ENCODE measurements at regions not wholly inside any gene's neighbourhood (a gene's known extent, or its start where the extent isn't known, plus 50 kb on each side); places are given as distances from the start of the nearest gene placed in this dataset.

DNA sequence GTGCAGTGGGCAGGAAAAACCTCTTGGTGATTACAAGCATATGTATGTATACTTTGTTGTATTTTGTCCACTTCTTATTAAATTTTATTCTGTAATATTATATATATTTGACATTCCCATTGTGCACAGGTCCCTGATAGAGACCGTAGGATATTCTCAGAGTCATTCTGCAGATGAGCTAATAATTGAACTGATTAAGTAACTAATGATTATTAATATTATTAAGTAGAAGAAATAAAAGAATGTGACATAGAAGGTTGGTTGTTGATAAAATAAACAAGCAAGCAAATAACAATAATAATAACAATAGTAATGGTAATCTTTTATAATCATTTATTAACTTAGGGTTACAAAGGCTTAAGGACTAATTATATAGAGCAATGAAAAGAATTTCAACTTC, 780.6 kb upstream of the ZWINT start:
- Histone ChIP-seq H3K4me1 (ENCODE audit: insufficient read depth) (no peaks in the 10 kb centered on the region), H2AFZ (no peak overlapping the region), H3K9ac (no peak overlapping the region), H3F3A (ENCODE audit: insufficient read depth) (no peaks in the 10 kb centered on the region), H3K27ac (no peak overlapping the region), H3K9me3 (ENCODE audit: low read depth) (no peaks in the 10 kb centered on the region), H4K20me1 (ENCODE audit: insufficient read depth) (no peaks in the 10 kb centered on the region), H3K36me3 (ENCODE audit: low read depth) (no peaks in the 10 kb centered on the region), H3K4me2 (ENCODE audit: unreplicated experiment) (no peak overlapping the region), H3K27me3 (replicated peaks; ENCODE audit: insufficient read depth) (no peaks in the 10 kb centered on the region), H3K79me2 (ENCODE audit: insufficient read depth) (no peaks in the 10 kb centered on the region), H3K9me2 (ENCODE audit: insufficient read depth) (no peaks in the 10 kb centered on the region), H3K4me3 (no peak overlapping the region)
- TF ChIP-seq EZH2phosphoT487 (IDR thresholded peaks at IDR 0.05; ENCODE audit: insufficient read depth, low read depth) (no peak), EZH2 (IDR thresholded peaks at IDR 0.05; ENCODE audit: insufficient read depth, poor library complexity, severe bottlenecking) (no peak)
- DNase-seq: no peak
- WGBS, 2 experiments (ENCODE audit: low coverage in 1 of 2, low lambda C conversion rate in 2 of 2, missing lambda C conversion rate in 2 of 2): 33 to 49% methylated on average over 1 of the region's 1 CpG
- in situ Hi-C loops (cut with MboI): no loop called here

DNA sequence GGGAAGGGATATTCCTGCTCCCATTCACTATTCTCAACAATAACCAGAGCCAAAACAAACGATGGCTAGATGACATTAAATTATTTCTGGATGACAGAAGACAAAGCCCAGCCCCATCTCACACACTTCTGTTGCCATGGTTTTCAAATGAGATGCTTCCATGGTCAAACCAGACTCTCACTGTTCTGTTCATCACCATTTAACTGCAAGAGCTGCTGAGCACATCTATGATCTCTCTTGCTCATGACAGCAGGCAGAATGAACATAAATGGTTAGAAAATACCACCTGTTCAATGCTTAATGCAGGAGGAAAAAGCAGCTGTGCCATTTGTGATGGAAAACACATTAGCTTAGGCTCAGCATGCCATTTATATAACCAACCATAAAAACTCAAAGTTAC, 758.6 kb upstream of the ZWINT start:
- no peaks in the 10 kb centered on the region for H4K20me1 ChIP-seq (ENCODE audit: insufficient read depth)
- H3K36me3 ChIP-seq (ENCODE audit: low read depth): no peaks in the 10 kb centered on the region
- in situ Hi-C loops (cut with MboI): no loop called here
- TF ChIP-seq EZH2phosphoT487 (IDR thresholded peaks at IDR 0.05; ENCODE audit: insufficient read depth, low read depth) (no peak), EZH2 (IDR thresholded peaks at IDR 0.05; ENCODE audit: insufficient read depth, poor library complexity, severe bottlenecking) (no peak)
- H3K79me2 ChIP-seq (ENCODE audit: insufficient read depth): no peaks in the 10 kb centered on the region
- no peak overlapping the region for H3K9ac ChIP-seq
- H3K27ac ChIP-seq: no peak overlapping the region
- H3K4me2 ChIP-seq (ENCODE audit: unreplicated experiment): no peak overlapping the region
- H3F3A ChIP-seq (ENCODE audit: insufficient read depth): no peaks in the 10 kb centered on the region
- H3K9me2 ChIP-seq (ENCODE audit: insufficient read depth): no peaks in the 10 kb centered on the region
- no peaks in the 10 kb centered on the region for H3K4me1 ChIP-seq (ENCODE audit: insufficient read depth)
- 0% methylated on average over 1 of the region's 1 CpG for WGBS, 2 experiments (ENCODE audit: low coverage in 1 of 2, low lambda C conversion rate in 2 of 2, missing lambda C conversion rate in 2 of 2)
- no peak overlapping the region for H2AFZ ChIP-seq
- no peak for DNase-seq
- H3K9me3 ChIP-seq (ENCODE audit: low read depth): no peaks in the 10 kb centered on the region
- no peak overlapping the region for H3K4me3 ChIP-seq
- H3K27me3 ChIP-seq (replicated peaks; ENCODE audit: insufficient read depth): no peaks in the 10 kb centered on the region

DNA sequence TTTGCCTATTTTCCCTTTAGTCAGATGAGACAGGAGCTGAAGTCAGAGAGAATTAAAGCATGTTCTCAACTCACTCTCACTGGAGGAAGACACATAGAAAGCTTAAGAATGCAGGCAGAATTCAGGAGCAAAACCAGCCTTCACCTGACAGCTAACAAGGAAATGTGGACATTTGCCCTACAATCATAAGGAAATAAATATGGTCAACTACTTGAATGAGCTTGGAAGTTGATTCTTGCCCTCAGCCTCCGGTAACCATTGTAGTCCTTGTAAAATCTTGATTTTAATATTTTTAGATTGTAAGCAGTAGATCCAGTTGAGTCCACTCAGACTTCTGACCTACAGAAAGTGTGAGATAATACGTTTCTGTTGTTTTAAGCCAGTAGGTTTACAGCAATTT, 752.5 kb upstream of the ZWINT start:
- DNase-seq: no peak
- no peaks in the 10 kb centered on the region for H3K27me3 ChIP-seq (replicated peaks; ENCODE audit: insufficient read depth)
- WGBS, 2 experiments (ENCODE audit: low coverage in 1 of 2, low lambda C conversion rate in 2 of 2, missing lambda C conversion rate in 2 of 2): 17 to 18% methylated on average over 2 of the region's 2 CpGs
- no peak overlapping the region for H2AFZ ChIP-seq
- no peaks in the 10 kb centered on the region for H3K4me1 ChIP-seq (ENCODE audit: insufficient read depth)
- H3F3A ChIP-seq (ENCODE audit: insufficient read depth): no peaks in the 10 kb centered on the region
- H4K20me1 ChIP-seq (ENCODE audit: insufficient read depth): no peaks in the 10 kb centered on the region
- no peaks in the 10 kb centered on the region for H3K9me2 ChIP-seq (ENCODE audit: insufficient read depth)
- TF ChIP-seq EZH2phosphoT487 (IDR thresholded peaks at IDR 0.05; ENCODE audit: insufficient read depth, low read depth) (no peak), EZH2 (IDR thresholded peaks at IDR 0.05; ENCODE audit: insufficient read depth, poor library complexity, severe bottlenecking) (no peak)
- in situ Hi-C loops (cut with MboI): no loop called here
- no peak overlapping the region for H3K4me3 ChIP-seq
- peaks cover 3% of the 10 kb centered on the region for H3K9me3 ChIP-seq (ENCODE audit: low read depth)
- H3K9ac ChIP-seq: no peak overlapping the region
- no peaks in the 10 kb centered on the region for H3K79me2 ChIP-seq (ENCODE audit: insufficient read depth)
- H3K27ac ChIP-seq: no peak overlapping the region
- no peak overlapping the region for H3K4me2 ChIP-seq (ENCODE audit: unreplicated experiment)
- no peaks in the 10 kb centered on the region for H3K36me3 ChIP-seq (ENCODE audit: low read depth)

DNA sequence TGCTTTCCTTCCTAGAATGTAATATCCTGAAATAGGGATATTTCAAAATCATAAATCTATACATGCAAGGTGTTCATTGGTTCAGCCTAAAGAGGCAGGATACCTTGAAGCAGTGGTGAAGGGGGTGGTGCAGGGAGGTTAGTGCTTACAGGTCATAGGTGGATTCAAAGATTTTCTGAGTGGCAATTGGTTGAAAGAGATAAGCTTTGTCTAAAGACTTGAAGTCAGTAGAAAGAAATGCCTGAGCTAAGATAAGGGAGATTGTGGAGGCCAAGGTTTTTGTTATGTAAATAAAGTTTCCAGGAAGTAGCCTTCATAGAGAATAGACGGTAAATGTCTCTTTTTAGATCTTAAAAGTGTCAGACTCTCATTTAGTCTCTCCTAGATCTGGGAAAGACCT, 741.2 kb upstream of the ZWINT start:
- no peak for DNase-seq
- Histone ChIP-seq H3K4me2 (ENCODE audit: unreplicated experiment) (no peak overlapping the region), H3K27ac (no peak overlapping the region), H4K20me1 (ENCODE audit: insufficient read depth) (no peaks in the 10 kb centered on the region), H3F3A (ENCODE audit: insufficient read depth) (no peaks in the 10 kb centered on the region), H3K9me2 (ENCODE audit: insufficient read depth) (no peaks in the 10 kb centered on the region), H2AFZ (no peak overlapping the region), H3K36me3 (ENCODE audit: low read depth) (no peaks in the 10 kb centered on the region), H3K79me2 (ENCODE audit: insufficient read depth) (no peaks in the 10 kb centered on the region), H3K27me3 (replicated peaks; ENCODE audit: insufficient read depth) (no peaks in the 10 kb centered on the region), H3K9ac (no peak overlapping the region), H3K4me3 (no peak overlapping the region), H3K9me3 (ENCODE audit: low read depth) (no peaks in the 10 kb centered on the region), H3K4me1 (ENCODE audit: insufficient read depth) (no peaks in the 10 kb centered on the region)
- in situ Hi-C loops (cut with MboI): no loop called here
- 0 to 3% methylated on average over 1 of the region's 1 CpG for WGBS, 2 experiments (ENCODE audit: low coverage in 1 of 2, low lambda C conversion rate in 2 of 2, missing lambda C conversion rate in 2 of 2)
- TF ChIP-seq EZH2phosphoT487 (IDR thresholded peaks at IDR 0.05; ENCODE audit: insufficient read depth, low read depth): no peak
- TF ChIP-seq EZH2 (IDR thresholded peaks at IDR 0.05; ENCODE audit: insufficient read depth, poor library complexity, severe bottlenecking): no peak

DNA sequence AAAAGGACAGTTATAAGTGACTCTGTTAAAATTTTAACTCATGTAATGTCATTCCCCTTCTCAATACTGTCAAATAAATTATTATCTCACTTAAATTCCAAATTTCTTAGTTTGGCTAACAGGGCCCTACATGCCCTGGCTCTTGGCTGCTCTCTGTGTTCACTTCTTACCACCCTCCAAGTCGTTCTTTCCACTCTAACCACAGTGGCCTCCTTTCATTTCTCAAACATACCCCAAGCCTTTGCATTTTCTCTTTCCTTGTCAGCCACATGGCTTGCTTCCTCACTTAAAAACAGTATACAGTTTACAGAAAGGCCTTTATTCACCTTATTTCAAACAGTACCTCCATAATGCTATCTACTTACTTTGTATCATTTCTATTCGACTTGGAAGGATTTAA, 737.1 kb upstream of the ZWINT start:
- in situ Hi-C loops (cut with MboI): no loop called here
- 3% methylated on average over 2 of the region's 2 CpGs for WGBS, 2 experiments (ENCODE audit: low coverage in 1 of 2, low lambda C conversion rate in 2 of 2, missing lambda C conversion rate in 2 of 2)

More for the DNA sequence above, 737.1 kb upstream of the ZWINT start:
- no peaks in the 10 kb centered on the region for H3K9me3 ChIP-seq (ENCODE audit: low read depth)
- no peaks in the 10 kb centered on the region for H3K79me2 ChIP-seq (ENCODE audit: insufficient read depth)
- no peaks in the 10 kb centered on the region for H3K36me3 ChIP-seq (ENCODE audit: low read depth)
- H3K9me2 ChIP-seq (ENCODE audit: insufficient read depth): no peaks in the 10 kb centered on the region
- no peaks in the 10 kb centered on the region for H3K4me1 ChIP-seq (ENCODE audit: insufficient read depth)
- no peaks in the 10 kb centered on the region for H3F3A ChIP-seq (ENCODE audit: insufficient read depth)
- no peak overlapping the region for H3K4me2 ChIP-seq (ENCODE audit: unreplicated experiment)
- H3K4me3 ChIP-seq: no peak overlapping the region
- TF ChIP-seq EZH2 (IDR thresholded peaks at IDR 0.05; ENCODE audit: insufficient read depth, poor library complexity, severe bottlenecking) (no peak), EZH2phosphoT487 (IDR thresholded peaks at IDR 0.05; ENCODE audit: insufficient read depth, low read depth) (no peak)
- H3K27ac ChIP-seq: no peak overlapping the region
- no peak overlapping the region for H2AFZ ChIP-seq
- H3K27me3 ChIP-seq (replicated peaks; ENCODE audit: insufficient read depth): no peaks in the 10 kb centered on the region
- H4K20me1 ChIP-seq (ENCODE audit: insufficient read depth): no peaks in the 10 kb centered on the region
- H3K9ac ChIP-seq: no peak overlapping the region
- no peak for DNase-seq
